ENCODE measurements at regions not wholly inside any gene's neighbourhood (a gene's known extent, or its start where the extent isn't known, plus 50 kb on each side); places are given as distances from the start of the nearest gene placed in this dataset.
A peak's percentile ranks its signal among the peaks of the same experiment; 100 is the strongest.

DNA sequence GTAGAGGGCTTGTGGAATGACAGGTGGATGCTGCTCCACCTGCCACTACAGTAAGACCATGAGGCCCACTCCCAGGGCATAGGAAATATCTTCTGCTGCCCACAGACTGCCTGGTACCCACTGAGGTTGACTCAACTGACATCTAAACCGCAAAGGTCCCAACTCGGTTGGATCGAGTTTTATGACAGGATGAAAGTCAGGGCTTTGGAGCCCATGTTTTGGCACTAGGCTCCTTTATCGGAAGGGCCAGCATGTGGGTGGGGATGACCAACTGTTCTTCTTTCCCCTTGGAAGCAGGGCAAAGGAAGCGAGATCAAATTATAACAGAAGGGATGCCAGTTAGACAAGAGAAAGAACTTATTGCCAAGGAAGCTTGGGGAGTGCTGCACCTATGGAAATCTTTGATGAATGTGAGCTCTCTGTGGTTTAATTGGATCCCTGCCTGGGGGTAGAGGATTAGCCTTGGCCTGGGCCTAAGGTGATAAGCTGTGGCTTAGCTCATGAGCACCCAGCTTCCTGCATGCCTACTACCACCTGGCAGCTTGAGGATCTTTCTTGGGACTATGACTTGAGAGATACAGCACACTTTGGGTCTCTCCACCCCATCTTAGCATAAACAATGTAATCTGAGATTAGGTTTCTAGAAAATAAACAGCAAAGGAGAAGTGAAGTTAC lies 121.8 kb downstream of the KCNA5 start:
- H3K9me2 ChIP-seq (replicated peaks; ENCODE audit: insufficient read depth), result no peaks in the 10 kb centered on the region
- TF ChIP-seq EZH2 (IDR thresholded peaks at IDR 0.05; ENCODE audit: borderline replicate concordance), result no peak
- no peak for TF ChIP-seq EZH2phosphoT487 (IDR thresholded peaks at IDR 0.05; ENCODE audit: low read depth, severe bottlenecking, unreplicated experiment)
- TF ChIP-seq, protein P1, sequence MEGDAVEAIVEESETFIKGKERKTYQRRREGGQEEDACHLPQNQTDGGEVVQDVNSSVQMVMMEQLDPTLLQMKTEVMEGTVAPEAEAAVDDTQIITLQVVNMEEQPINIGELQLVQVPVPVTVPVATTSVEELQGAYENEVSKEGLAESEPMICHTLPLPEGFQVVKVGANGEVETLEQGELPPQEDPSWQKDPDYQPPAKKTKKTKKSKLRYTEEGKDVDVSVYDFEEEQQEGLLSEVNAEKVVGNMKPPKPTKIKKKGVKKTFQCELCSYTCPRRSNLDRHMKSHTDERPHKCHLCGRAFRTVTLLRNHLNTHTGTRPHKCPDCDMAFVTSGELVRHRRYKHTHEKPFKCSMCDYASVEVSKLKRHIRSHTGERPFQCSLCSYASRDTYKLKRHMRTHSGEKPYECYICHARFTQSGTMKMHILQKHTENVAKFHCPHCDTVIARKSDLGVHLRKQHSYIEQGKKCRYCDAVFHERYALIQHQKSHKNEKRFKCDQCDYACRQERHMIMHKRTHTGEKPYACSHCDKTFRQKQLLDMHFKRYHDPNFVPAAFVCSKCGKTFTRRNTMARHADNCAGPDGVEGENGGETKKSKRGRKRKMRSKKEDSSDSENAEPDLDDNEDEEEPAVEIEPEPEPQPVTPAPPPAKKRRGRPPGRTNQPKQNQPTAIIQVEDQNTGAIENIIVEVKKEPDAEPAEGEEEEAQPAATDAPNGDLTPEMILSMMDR (IDR thresholded peaks at IDR 0.05; ENCODE audit: poor library complexity), result no peak
- no peak for DNase-seq (ENCODE audit: low spot score)
- H3K4me3 ChIP-seq, result no peak overlapping the region
- peaks cover 6% of the 10 kb centered on the region for H3K27me3 ChIP-seq
- H3K4me1 ChIP-seq (ENCODE audit: insufficient read depth), result no peaks in the 10 kb centered on the region
- H3K4me2 ChIP-seq, result no peak overlapping the region
- H3K36me3 ChIP-seq (replicated peaks; ENCODE audit: insufficient read depth, low read depth), result no peaks in the 10 kb centered on the region
- H3K27ac ChIP-seq, result no peak overlapping the region
- no peak overlapping the region for H2AFZ ChIP-seq
- no peaks in the 10 kb centered on the region for H3K9me3 ChIP-seq (ENCODE audit: low read depth)
- H4K20me1 ChIP-seq (ENCODE audit: insufficient read depth, poor library complexity, severe bottlenecking), result no peaks in the 10 kb centered on the region
- WGBS (ENCODE audit: low lambda C conversion rate, missing lambda C conversion rate), result 92% methylated on average over 5 of the region's 5 CpGs
- H3K79me2 ChIP-seq, result no peaks in the 10 kb centered on the region

DNA sequence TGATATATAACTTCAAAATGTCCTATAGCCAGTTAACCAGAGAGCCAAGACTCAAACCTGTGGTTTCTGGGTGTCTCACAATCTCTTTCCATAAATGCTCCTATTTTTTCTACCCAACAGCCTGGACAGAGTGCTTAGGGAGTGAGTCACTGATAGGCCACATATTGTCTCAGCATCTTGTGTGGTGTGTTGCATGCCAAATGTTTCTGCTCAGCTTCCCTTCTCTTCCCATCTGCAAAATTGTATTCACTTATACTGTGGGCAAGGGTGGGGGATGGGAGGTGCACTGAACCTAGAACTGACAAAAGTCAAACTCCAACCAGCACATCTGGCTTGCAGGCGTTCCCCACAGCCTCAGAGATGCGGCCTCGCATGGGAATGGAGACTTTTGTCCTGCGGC lies 123.3 kb downstream of the KCNA5 start:
- no peaks in the 10 kb centered on the region for H3K79me2 ChIP-seq
- peak; percentile 24 for DNase-seq (ENCODE audit: low spot score)
- no peaks in the 10 kb centered on the region for H3K9me2 ChIP-seq (replicated peaks; ENCODE audit: insufficient read depth)
- no peaks in the 10 kb centered on the region for H3K4me1 ChIP-seq (ENCODE audit: insufficient read depth)
- H3K27me3 ChIP-seq, result peaks cover 6% of the 10 kb centered on the region
- no peak overlapping the region for H3K27ac ChIP-seq
- no peaks in the 10 kb centered on the region for H4K20me1 ChIP-seq (ENCODE audit: insufficient read depth, poor library complexity, severe bottlenecking)
- H2AFZ ChIP-seq, result no peak overlapping the region
- 67% methylated on average over 4 of the region's 4 CpGs for WGBS (ENCODE audit: low lambda C conversion rate, missing lambda C conversion rate)
- no peaks in the 10 kb centered on the region for H3K36me3 ChIP-seq (replicated peaks; ENCODE audit: insufficient read depth, low read depth)
- H3K9me3 ChIP-seq (ENCODE audit: low read depth), result no peaks in the 10 kb centered on the region
- TF ChIP-seq EZH2 (IDR thresholded peaks at IDR 0.05; ENCODE audit: borderline replicate concordance) (no peak), EZH2phosphoT487 (IDR thresholded peaks at IDR 0.05; ENCODE audit: low read depth, severe bottlenecking, unreplicated experiment) (no peak)
- TF ChIP-seq, protein P1 (IDR thresholded peaks at IDR 0.05; ENCODE audit: poor library complexity), result no peak
- no peak overlapping the region for H3K4me3 ChIP-seq
- no peak overlapping the region for H3K4me2 ChIP-seq

DNA sequence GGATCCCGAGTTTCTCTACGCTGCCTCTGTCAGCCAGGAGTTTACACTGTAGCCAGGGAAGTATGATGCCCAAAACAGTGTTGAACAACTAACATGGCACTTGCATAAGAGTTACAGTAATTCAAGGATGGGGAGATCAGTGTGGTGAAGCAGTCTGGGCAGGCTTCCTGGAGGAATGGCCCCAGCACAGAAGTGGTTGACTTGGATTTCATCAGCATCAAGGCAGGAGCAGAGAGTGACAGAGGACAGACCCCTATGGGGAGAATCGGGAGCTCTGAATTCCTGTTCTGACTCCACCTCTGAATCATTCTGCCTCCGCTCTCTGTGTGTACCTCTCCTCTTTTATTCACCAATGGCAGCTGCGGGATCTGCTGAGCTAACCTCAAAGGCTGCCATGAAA lies 124.5 kb downstream of the KCNA5 start:
- Histone ChIP-seq H3K79me2 (no peaks in the 10 kb centered on the region), H4K20me1 (ENCODE audit: insufficient read depth, poor library complexity, severe bottlenecking) (no peaks in the 10 kb centered on the region), H3K4me2 (no peak overlapping the region), H3K4me1 (ENCODE audit: insufficient read depth) (no peaks in the 10 kb centered on the region), H3K36me3 (replicated peaks; ENCODE audit: insufficient read depth, low read depth) (no peaks in the 10 kb centered on the region), H3K27me3 (no peaks in the 10 kb centered on the region), H3K9me2 (replicated peaks; ENCODE audit: insufficient read depth) (no peaks in the 10 kb centered on the region), H2AFZ (no peak overlapping the region), H3K4me3 (no peak overlapping the region), H3K27ac (no peak overlapping the region), H3K9me3 (ENCODE audit: low read depth) (no peaks in the 10 kb centered on the region)
- WGBS (ENCODE audit: low lambda C conversion rate, missing lambda C conversion rate), result 89% methylated on average over 5 of the region's 5 CpGs
- no peak for DNase-seq (ENCODE audit: low spot score)
- no peak for TF ChIP-seq EZH2 (IDR thresholded peaks at IDR 0.05; ENCODE audit: borderline replicate concordance)
- TF ChIP-seq, protein P1 (IDR thresholded peaks at IDR 0.05; ENCODE audit: poor library complexity), result no peak
- no peak for TF ChIP-seq EZH2phosphoT487 (IDR thresholded peaks at IDR 0.05; ENCODE audit: low read depth, severe bottlenecking, unreplicated experiment)
